ENCODE measurements at regions not wholly inside any gene's neighbourhood (a gene's known extent, or its start where the extent isn't known, plus 50 kb on each side); places are given as distances from the start of the nearest gene placed in this dataset.

DNA sequence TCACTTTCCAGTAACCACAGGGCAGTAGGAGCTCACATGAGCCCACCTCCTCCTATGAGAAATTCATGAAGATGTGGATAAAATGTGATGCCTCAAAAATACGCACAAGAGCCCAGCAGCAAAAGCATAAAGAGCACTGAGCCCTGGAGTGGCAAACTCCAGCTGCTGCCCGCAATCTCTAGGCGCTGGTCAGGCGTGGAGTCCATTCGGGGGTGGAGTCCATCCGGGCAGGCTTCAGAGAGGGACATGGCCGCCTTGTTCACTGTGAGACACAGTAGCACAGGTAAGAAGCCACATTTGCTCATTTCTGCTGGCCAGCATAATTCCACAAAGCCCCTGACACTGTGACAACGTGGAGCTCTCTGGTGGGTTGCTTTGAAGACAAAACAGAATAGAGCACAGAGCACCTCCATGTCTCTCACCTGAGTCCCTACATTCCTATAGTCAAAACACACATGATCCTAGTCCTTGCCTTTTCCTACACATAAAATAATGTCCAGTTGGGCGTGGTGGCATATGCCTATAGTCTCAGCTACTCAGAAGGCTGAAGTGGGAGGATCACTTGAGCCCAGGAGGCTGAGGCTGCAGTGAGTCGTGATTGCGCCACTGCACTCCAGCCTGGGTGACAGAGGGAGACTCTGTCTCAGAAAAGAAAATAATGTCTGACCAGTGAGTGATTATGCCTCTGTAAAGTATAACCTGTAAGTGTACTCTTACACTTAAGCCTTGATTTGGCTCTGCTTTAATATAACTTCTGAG lies 365.2 kb downstream of the GADD45G start:
- Histone ChIP-seq H3K4me3 (ENCODE audit: low read depth, low read length) (no peak overlapping the region), H3K4me1 (no peaks in the 10 kb centered on the region), H3K9me3 (no peaks in the 10 kb centered on the region), H3K27me3 (peaks cover 36% of the 10 kb centered on the region), H3K36me3 (no peaks in the 10 kb centered on the region)
- no peak for DNase-seq
- TF ChIP-seq, protein P1, sequence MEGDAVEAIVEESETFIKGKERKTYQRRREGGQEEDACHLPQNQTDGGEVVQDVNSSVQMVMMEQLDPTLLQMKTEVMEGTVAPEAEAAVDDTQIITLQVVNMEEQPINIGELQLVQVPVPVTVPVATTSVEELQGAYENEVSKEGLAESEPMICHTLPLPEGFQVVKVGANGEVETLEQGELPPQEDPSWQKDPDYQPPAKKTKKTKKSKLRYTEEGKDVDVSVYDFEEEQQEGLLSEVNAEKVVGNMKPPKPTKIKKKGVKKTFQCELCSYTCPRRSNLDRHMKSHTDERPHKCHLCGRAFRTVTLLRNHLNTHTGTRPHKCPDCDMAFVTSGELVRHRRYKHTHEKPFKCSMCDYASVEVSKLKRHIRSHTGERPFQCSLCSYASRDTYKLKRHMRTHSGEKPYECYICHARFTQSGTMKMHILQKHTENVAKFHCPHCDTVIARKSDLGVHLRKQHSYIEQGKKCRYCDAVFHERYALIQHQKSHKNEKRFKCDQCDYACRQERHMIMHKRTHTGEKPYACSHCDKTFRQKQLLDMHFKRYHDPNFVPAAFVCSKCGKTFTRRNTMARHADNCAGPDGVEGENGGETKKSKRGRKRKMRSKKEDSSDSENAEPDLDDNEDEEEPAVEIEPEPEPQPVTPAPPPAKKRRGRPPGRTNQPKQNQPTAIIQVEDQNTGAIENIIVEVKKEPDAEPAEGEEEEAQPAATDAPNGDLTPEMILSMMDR (IDR thresholded peaks at IDR 0.05; ENCODE audit: low read depth, low read length) = no peak

DNA sequence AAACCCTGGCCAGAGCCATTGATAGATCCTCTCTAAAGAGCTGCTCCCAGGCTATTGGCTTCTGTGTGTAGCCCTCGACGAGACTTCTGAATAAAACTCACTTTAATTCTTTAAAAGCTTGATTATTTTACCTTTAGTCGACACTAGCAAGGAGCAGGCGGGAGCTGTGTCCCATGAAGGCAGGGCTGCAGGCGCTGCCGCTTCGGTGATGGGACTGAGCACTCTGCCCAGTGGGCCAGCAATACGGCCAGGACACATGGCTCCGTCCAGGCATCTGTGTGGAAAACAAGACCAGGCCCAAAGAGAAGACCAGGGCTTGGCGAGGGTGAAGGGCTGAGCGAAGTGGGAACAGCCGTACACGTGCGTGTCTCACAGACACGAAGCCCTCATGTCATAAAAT lies 365.9 kb downstream of the GADD45G start:
- H3K4me1 ChIP-seq = no peaks in the 10 kb centered on the region
- DNase-seq = no peak
- TF ChIP-seq, protein P1 (IDR thresholded peaks at IDR 0.05; ENCODE audit: low read depth, low read length) = no peak
- H3K4me3 ChIP-seq (ENCODE audit: low read depth, low read length) = no peak overlapping the region
- no peaks in the 10 kb centered on the region for H3K36me3 ChIP-seq
- H3K27me3 ChIP-seq = peaks cover 34% of the 10 kb centered on the region
- H3K9me3 ChIP-seq = no peaks in the 10 kb centered on the region

DNA sequence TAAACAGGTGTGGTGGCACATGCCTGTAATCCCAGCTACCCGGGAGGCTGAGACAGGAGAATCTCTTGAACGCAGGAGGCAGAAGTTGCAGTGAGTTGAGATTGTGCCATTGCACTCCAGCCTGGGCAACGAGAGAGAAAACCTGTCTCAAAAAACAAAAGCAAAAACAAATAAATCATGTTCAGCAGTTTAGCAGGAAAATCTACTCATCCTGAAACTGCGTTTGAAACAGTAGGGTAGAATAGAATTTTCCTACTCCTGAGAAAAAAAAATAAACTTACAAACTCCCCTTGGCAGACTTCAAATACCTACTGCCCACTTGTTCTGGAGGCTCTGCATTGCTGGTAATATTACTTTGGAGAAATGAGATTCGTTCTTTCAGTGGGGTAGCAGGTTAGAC lies 367.7 kb downstream of the GADD45G start:
- DNase-seq = no peak
- TF ChIP-seq, protein P1 (IDR thresholded peaks at IDR 0.05; ENCODE audit: low read depth, low read length) = no peak
- Histone ChIP-seq H3K27me3 (peaks cover 30% of the 10 kb centered on the region), H3K36me3 (no peaks in the 10 kb centered on the region), H3K4me3 (ENCODE audit: low read depth, low read length) (no peak overlapping the region), H3K4me1 (no peaks in the 10 kb centered on the region), H3K9me3 (no peaks in the 10 kb centered on the region)

DNA sequence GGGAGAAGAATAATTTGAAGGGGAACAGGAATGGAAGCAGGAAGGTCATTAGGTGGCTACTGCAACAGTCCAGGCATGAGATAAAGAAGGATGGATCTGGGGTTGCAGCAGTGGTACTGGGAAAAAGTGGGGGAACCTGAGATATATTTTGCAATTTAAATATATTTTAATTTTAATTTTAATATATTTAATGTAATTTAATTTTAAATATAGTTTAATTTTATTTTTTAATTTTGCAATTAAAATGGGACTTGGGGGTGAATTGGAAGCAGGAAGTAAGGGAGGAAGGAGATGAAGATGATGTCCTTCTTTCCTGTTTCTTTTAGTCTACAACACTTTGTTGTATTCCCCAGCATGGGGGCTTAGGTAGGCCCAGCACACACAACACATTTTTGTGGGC lies 369.8 kb downstream of the GADD45G start:
- H3K9me3 ChIP-seq = no peaks in the 10 kb centered on the region

DNA sequence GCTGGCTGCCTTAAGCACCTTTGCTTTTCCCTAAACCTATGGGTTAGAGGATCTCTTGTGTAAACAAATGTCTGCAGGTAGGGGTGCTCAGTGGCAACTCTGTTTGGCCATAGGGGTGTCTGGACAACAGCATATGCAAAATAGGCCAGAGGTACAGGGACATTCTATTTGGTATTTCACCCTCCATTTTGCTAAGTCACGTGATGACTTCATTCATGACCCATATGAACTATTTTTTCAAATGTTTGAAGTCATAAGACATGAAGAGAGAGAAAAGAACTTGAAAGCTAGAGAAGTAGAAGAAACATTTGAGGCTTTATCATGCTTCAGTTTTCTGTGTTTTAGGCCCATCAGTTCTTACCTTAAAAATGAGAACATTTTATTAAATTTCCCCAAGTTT lies 370.2 kb downstream of the GADD45G start:
- Histone ChIP-seq H3K4me1 (no peaks in the 10 kb centered on the region), H3K4me3 (ENCODE audit: low read depth, low read length) (no peak overlapping the region), H3K36me3 (no peaks in the 10 kb centered on the region), H3K9me3 (no peaks in the 10 kb centered on the region), H3K27me3 (peaks cover 28% of the 10 kb centered on the region)
- no peak for DNase-seq
- TF ChIP-seq, protein P1 (IDR thresholded peaks at IDR 0.05; ENCODE audit: low read depth, low read length) = no peak

More for the DNA sequence above, 369.8 kb downstream of the GADD45G start:
- no peak overlapping the region for H3K4me3 ChIP-seq (ENCODE audit: low read depth, low read length)
- no peak for DNase-seq
- H3K4me1 ChIP-seq = no peaks in the 10 kb centered on the region
- peaks cover 31% of the 10 kb centered on the region for H3K27me3 ChIP-seq
- H3K36me3 ChIP-seq = no peaks in the 10 kb centered on the region
- TF ChIP-seq, protein P1 (IDR thresholded peaks at IDR 0.05; ENCODE audit: low read depth, low read length) = no peak

DNA sequence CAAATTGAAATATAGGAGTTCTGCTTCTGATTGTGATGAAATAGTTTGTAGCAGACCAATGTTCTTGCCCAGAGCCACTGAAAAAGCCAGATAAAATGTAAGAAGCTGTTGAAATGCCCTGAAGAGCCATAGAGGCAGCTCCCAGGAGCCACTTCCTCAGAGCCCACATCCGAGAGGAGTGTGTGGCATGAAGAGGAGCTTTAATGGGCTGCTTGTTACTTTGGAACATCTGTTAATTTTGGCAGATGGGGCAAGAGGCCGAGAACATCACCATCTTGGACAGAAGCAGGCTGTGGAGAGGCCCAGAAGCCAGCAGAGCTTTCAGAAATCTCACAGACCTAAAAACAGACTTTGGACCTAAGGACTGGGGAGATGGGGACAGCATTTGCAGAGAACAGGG lies 370.8 kb downstream of the GADD45G start:
- Histone ChIP-seq H3K27me3 (peaks cover 22% of the 10 kb centered on the region; the same call in 1 of the 2 replicates), H3K4me1 (no peaks in the 10 kb centered on the region), H3K9me3 (no peaks in the 10 kb centered on the region), H3K4me3 (ENCODE audit: low read depth, low read length) (no peak overlapping the region), H3K36me3 (no peaks in the 10 kb centered on the region)
- TF ChIP-seq, protein P1 (IDR thresholded peaks at IDR 0.05; ENCODE audit: low read depth, low read length) = no peak
- DNase-seq = no peak
